PFSK-1 (cell line): ENCODE measurements at regions not wholly inside any gene's neighbourhood (a gene's known extent, or its start where the extent isn't known, plus 50 kb on each side); places are given as distances from the start of the nearest gene placed in this dataset.

ENCODE experiments used
- POLR2AphosphoS5 ChIP-seq: IDR thresholded peaks from 2 replicates; pipeline ENCODE4 v1.6.1; 2012; ENCODE audit warnings: low read depth, mild to moderate bottlenecking, control low read depth, low read length, moderate library complexity
- SIN3A ChIP-seq: IDR thresholded peaks from 2 replicates; pipeline ENCODE4 v1.6.1; 2012; ENCODE audit warnings: mild to moderate bottlenecking, low read length, moderate library complexity, borderline replicate concordance; ENCODE audit not compliant: insufficient read depth
- TAF1 ChIP-seq: IDR thresholded peaks from 2 replicates; pipeline ENCODE4 v1.6.1; 2012; ENCODE audit warnings: low read length, control low read depth, borderline replicate concordance; ENCODE audit not compliant: insufficient read depth

- TF ChIP-seq POLR2AphosphoS5 (no peak), SIN3A (no peak), TAF1 (no peak)
These were observed 225.4 kb downstream of the SYK start for GRCh38 chr9:91027005-91027404.
